Esophagus squamous epithelium (tissue), 5 donors: ENCODE measurements at regions not wholly inside any gene's neighbourhood (a gene's known extent, or its start where the extent isn't known, plus 50 kb on each side); places are given as distances from the start of the nearest gene placed in this dataset.

Experiments
- DNase-seq: peaks from one replicate; lab custom pipeline; 2025; lab: John Stamatoyannopoulos, UW
- H3K27ac ChIP-seq, 4 donors: fragments of 200-600 bp; sonication (generic); one replicate each; pipeline ENCODE4 v1.5.1; 2016 to 2019; ENCODE audit warnings: mild to moderate bottlenecking in 1 of 4
- H3K27me3 ChIP-seq, 4 donors: fragments of 200-600 bp; sonication (generic); 1 replicate in 3 of 4; 2 replicates in 1 of 4; pipeline versions ENCODE4 v1.5.1 to v1.6.0; 2017 to 2021; ENCODE audit warnings: antibody characterized with exemption in 1 of 4
- H3K36me3 ChIP-seq, 3 donors: fragments of 200-600 bp; sonication (generic); one replicate each; pipeline ENCODE4 v1.5.1; 2016 to 2019
- H3K4me1 ChIP-seq, 3 donors: fragments of 200-600 bp; sonication (generic); one replicate each; pipeline ENCODE4 v1.5.1; 2017 to 2019
- H3K4me3 ChIP-seq, 4 donors: fragments of 200-600 bp; sonication (generic); 1 replicate in 3 of 4; 2 replicates in 1 of 4; pipeline ENCODE4 v1.5.1; 2016 to 2019; ENCODE audit warnings: mild to moderate bottlenecking in 2 of 4, moderate library complexity in 1 of 4
- H3K9me3 ChIP-seq, 3 donors: fragments of 200-600 bp; sonication (generic); one replicate each; pipeline ENCODE4 v1.5.1; 2016 to 2019
- POLR2A ChIP-seq, 4 donors: fragments of 450-650 bp; IDR thresholded peaks; one replicate each; pipeline ENCODE4 v1.6.1; 2017; ENCODE audit warnings: antibody characterized with exemption in 4 of 4, mild to moderate bottlenecking in 4 of 4, moderate library complexity in 3 of 4
- WGBS, 2 donors: methylation state at CpG; one replicate each; pipeline ENCODE4 v1.1.5; 2018; 5-methylcytosine and 5-hydroxymethylcytosine counted together
- intact Hi-C: fragments of 100-400 bp; cut with DNase I; formaldehyde crosslinking; loops from one replicate; pipeline ENCODE4 v1.15.0; 2022
- TF ChIP-seq, protein P1 (sequence below), 6 experiments: fragments of 450-650 bp in 4 of 6; fragments of 200-600 bp in 2 of 6; sonication (generic) in 2 of 6; IDR thresholded peaks; one replicate each; pipeline ENCODE4 v1.5.1; 2016 to 2019; ENCODE audit warnings: antibody characterized with exemption in 6 of 6, mild to moderate bottlenecking in 4 of 6, moderate library complexity in 4 of 6
- donor health status: DM: yes; HTN: yes; CAD: no.

- intact Hi-C loops, result no loop called here
- H3K4me3 ChIP-seq, result no peak overlapping the region
- no peaks in the 10 kb centered on the region for H3K9me3 ChIP-seq
- H3K4me1 ChIP-seq, result no peaks in the 10 kb centered on the region
- H3K27ac ChIP-seq, result no peak overlapping the region
- no peak for TF ChIP-seq POLR2A (IDR thresholded peaks at IDR 0.05)
- no peak for DNase-seq
- H3K27me3 ChIP-seq, result no peaks in the 10 kb centered on the region
- no peaks in the 10 kb centered on the region for H3K36me3 ChIP-seq
Observed at GRCh38 chr6:86822747-86823146, 114.6 kb upstream of the HTR1E start.

- no peaks in the 10 kb centered on the region for H3K9me3 ChIP-seq
- intact Hi-C loops, result no loop called here
- no peak overlapping the region for H3K27ac ChIP-seq
- TF ChIP-seq POLR2A (IDR thresholded peaks at IDR 0.05), result no peak
- TF ChIP-seq, protein P1, sequence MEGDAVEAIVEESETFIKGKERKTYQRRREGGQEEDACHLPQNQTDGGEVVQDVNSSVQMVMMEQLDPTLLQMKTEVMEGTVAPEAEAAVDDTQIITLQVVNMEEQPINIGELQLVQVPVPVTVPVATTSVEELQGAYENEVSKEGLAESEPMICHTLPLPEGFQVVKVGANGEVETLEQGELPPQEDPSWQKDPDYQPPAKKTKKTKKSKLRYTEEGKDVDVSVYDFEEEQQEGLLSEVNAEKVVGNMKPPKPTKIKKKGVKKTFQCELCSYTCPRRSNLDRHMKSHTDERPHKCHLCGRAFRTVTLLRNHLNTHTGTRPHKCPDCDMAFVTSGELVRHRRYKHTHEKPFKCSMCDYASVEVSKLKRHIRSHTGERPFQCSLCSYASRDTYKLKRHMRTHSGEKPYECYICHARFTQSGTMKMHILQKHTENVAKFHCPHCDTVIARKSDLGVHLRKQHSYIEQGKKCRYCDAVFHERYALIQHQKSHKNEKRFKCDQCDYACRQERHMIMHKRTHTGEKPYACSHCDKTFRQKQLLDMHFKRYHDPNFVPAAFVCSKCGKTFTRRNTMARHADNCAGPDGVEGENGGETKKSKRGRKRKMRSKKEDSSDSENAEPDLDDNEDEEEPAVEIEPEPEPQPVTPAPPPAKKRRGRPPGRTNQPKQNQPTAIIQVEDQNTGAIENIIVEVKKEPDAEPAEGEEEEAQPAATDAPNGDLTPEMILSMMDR (IDR thresholded peaks at IDR 0.05), result no peak
- WGBS, 2 donors, result 24 to 33% methylated on average over 1 of the region's 1 CpG
- H3K4me1 ChIP-seq, result no peaks in the 10 kb centered on the region
- no peaks in the 10 kb centered on the region for H3K27me3 ChIP-seq
- DNase-seq, result no peak
- no peaks in the 10 kb centered on the region for H3K36me3 ChIP-seq
- no peak overlapping the region for H3K4me3 ChIP-seq
Observed at GRCh38 chr6:86820750-86821149, 116.6 kb upstream of the HTR1E start.

- intact Hi-C loops, result no loop called here
- Histone ChIP-seq H3K27ac (no peak overlapping the region), H3K9me3 (peaks cover 0 to 6% (median 0%) of the 10 kb centered on the region in 3 donors), H3K4me3 (no peak overlapping the region), H3K36me3 (no peaks in the 10 kb centered on the region), H3K4me1 (no peaks in the 10 kb centered on the region), H3K27me3 (no peaks in the 10 kb centered on the region)
- DNase-seq, result no peak
- 42 to 47% methylated on average over 1 of the region's 1 CpG for WGBS, 2 donors
- no peak for TF ChIP-seq POLR2A (IDR thresholded peaks at IDR 0.05)
- TF ChIP-seq, protein P1 (IDR thresholded peaks at IDR 0.05), result no peak
Observed at GRCh38 chr6:86793649-86794048, 143.7 kb upstream of the HTR1E start.

DNA sequence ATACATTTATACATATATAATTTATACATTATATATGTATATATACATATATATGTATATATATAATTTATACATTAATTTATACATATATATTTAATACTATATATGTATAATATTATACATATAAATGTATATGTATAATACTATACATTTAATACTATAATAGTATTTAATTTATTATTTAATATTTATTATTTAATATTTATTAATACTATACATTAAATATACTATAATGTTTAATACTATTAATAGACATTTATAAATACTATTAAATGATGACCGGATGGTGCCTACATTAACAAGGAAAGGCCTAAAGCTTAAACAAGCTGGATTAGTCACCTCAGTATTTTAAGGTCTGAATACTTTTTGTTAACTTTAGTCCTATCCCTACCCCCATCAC lies 145.9 kb upstream of the HTR1E start:
- Histone ChIP-seq H3K36me3 (no peaks in the 10 kb centered on the region), H3K27ac (no peak overlapping the region), H3K4me1 (no peaks in the 10 kb centered on the region), H3K27me3 (no peaks in the 10 kb centered on the region), H3K4me3 (no peak overlapping the region), H3K9me3 (no peaks in the 10 kb centered on the region)
- intact Hi-C loops, result no loop called here
- DNase-seq, result no peak
- WGBS, 2 donors, result 86 to 97% methylated on average over 1 of the region's 1 CpG
- TF ChIP-seq, protein P1 (IDR thresholded peaks at IDR 0.05), result no peak
- no peak for TF ChIP-seq POLR2A (IDR thresholded peaks at IDR 0.05)

DNA sequence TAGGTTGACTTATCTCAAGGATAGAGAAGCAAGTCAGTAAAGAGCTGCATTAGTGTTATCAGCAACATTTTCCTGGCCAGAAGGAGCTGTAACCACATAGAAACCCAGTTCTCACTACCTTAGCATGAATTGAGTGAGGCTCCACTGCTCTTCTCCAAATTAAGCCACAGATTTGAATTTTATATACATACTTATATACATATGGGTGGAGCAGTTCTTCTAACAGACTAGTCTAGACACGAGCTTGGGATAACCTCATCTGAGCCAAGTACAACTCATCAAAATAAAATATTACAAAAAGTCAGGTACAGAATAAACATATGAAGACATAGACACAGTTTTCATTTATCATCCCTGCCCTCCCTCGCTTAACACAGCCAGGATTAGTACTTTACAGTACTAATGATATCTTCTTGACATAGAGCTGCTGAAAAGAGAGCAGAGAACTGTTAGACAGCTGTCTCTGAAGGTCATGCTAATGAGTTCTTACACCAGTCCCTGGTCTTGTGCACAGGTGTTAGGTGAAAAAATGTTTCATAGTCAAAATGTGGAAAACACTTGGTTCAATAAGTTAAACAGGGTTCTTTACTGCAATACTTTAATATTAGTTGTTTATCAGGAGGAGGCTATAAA lies 147.4 kb upstream of the HTR1E start:
- H3K9me3 ChIP-seq, result no peaks in the 10 kb centered on the region
- intact Hi-C loops, result no loop called here
- H3K27ac ChIP-seq, result no peak overlapping the region
- H3K4me1 ChIP-seq, result no peaks in the 10 kb centered on the region
- no peaks in the 10 kb centered on the region for H3K27me3 ChIP-seq
- DNase-seq, result no peak
- no peak overlapping the region for H3K4me3 ChIP-seq
- TF ChIP-seq POLR2A (IDR thresholded peaks at IDR 0.05), result no peak
- TF ChIP-seq, protein P1 (IDR thresholded peaks at IDR 0.05), result no peak
- no peaks in the 10 kb centered on the region for H3K36me3 ChIP-seq
- WGBS, 2 donors, result 13 to 16% methylated on average over 2 of the region's 2 CpGs

GRCh38 chr6:86782328-86782727 lies 155.0 kb upstream of the HTR1E start:
- intact Hi-C loops, result no loop called here
- no peak overlapping the region for H3K4me3 ChIP-seq
- no peaks in the 10 kb centered on the region for H3K4me1 ChIP-seq
- H3K27ac ChIP-seq, result no peak overlapping the region
- H3K9me3 ChIP-seq, result no peaks in the 10 kb centered on the region
- no peaks in the 10 kb centered on the region for H3K36me3 ChIP-seq
- TF ChIP-seq POLR2A (IDR thresholded peaks at IDR 0.05), result no peak
- TF ChIP-seq, protein P1 (IDR thresholded peaks at IDR 0.05), result no peak
- DNase-seq, result no peak
- H3K27me3 ChIP-seq, result no peaks in the 10 kb centered on the region
